Adrenal gland (tissue), 5 donors: ENCODE measurements at regions not wholly inside any gene's neighbourhood (a gene's known extent, or its start where the extent isn't known, plus 50 kb on each side); places are given as distances from the start of the nearest gene placed in this dataset.

Source experiments
- POLR2A ChIP-seq, 2 donors: fragments of 450-650 bp; IDR thresholded peaks; one replicate each; pipeline ENCODE4 v1.6.1; 2017; ENCODE audit warnings: antibody characterized with exemption in 2 of 2, mild to moderate bottlenecking in 2 of 2, moderate library complexity in 1 of 2
- TF ChIP-seq, protein P1 (sequence below), 6 experiments: fragments of 450-650 bp in 4 of 6; fragments of 200-600 bp in 2 of 6; sonication (generic) in 1 of 6; IDR thresholded peaks; 1 replicate in 5 of 6; 2 replicates in 1 of 6; pipeline versions ENCODE4 v1.5.1 to v1.8.0; 2016 to 2021; ENCODE audit warnings: antibody characterized with exemption in 6 of 6, mild to moderate bottlenecking in 2 of 6, moderate library complexity in 1 of 6
- donor health status: DM: no; HTN: no; CAD: no.

DNA sequence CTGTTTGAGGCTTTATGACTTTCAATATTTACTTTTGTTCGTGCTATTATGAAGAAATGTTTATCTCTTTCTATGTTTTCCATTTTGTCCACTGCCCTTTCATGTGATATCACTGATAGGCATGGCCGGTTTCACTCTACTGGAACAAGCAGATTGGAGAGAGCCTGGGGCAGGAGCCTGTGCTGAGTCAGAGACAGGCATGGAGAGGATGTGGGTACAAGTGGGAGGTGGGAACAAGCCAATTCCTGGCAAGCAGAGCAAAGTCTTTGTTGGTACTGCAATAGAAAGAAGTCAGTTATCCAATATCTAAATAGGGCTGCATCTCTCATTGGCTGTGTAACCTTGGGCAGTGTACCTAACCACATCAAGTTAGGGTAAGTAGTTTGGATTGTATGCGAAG, 545.6 kb upstream of the MAP3K7 start:
- TF ChIP-seq POLR2A (IDR thresholded peaks at IDR 0.05) = no peak
- TF ChIP-seq, protein P1, sequence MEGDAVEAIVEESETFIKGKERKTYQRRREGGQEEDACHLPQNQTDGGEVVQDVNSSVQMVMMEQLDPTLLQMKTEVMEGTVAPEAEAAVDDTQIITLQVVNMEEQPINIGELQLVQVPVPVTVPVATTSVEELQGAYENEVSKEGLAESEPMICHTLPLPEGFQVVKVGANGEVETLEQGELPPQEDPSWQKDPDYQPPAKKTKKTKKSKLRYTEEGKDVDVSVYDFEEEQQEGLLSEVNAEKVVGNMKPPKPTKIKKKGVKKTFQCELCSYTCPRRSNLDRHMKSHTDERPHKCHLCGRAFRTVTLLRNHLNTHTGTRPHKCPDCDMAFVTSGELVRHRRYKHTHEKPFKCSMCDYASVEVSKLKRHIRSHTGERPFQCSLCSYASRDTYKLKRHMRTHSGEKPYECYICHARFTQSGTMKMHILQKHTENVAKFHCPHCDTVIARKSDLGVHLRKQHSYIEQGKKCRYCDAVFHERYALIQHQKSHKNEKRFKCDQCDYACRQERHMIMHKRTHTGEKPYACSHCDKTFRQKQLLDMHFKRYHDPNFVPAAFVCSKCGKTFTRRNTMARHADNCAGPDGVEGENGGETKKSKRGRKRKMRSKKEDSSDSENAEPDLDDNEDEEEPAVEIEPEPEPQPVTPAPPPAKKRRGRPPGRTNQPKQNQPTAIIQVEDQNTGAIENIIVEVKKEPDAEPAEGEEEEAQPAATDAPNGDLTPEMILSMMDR (IDR thresholded peaks at IDR 0.05) = no peak
